Glomerular visceral epithelial cell (primary cell): ENCODE measurements at regions not wholly inside any gene's neighbourhood (a gene's known extent, or its start where the extent isn't known, plus 50 kb on each side); places are given as distances from the start of the nearest gene placed in this dataset.
"Not testable (repeated sequence)": the region's sequence is repeated elsewhere in the genome, so short reads cannot be mapped to it uniquely, and the experiment has no call there.

Source experiments
- DNase-seq: peaks from one replicate; pipeline ENCODE4 v3.0.0-alpha.2; 2016; ENCODE audit errors: extremely low spot score

- no peak for DNase-seq
These were observed 264.5 kb upstream of the PRDM9 start for GRCh38 chr5:23242891-23243290.

- DNase-seq: no peak
These were observed 272.2 kb upstream of the PRDM9 start for GRCh38 chr5:23235246-23235645.

GRCh38 chr5:23234197-23234596, 273.2 kb upstream of the PRDM9 start:
- DNase-seq: no peak

GRCh38 chr5:23223846-23224245, 283.6 kb upstream of the PRDM9 start:
- peak; percentile 14 for DNase-seq

- no peak for DNase-seq
These were observed 285.6 kb upstream of the PRDM9 start for GRCh38 chr5:23221831-23222230.

- DNase-seq: no peak
These were observed 290.2 kb upstream of the PRDM9 start for GRCh38 chr5:23217159-23217558.

- DNase-seq: no peak
These were observed 291.1 kb upstream of the PRDM9 start for GRCh38 chr5:23216345-23216744.

GRCh38 chr5:23208959-23209431, 298.4 kb upstream of the PRDM9 start:
- peak; percentile 55 for DNase-seq

GRCh38 chr5:23204111-23204510, 303.3 kb upstream of the PRDM9 start:
- no peak for DNase-seq

- DNase-seq: no peak
These were observed 316.7 kb upstream of the CDH12 start for GRCh38 chr5:23169660-23170416.

- no peak for DNase-seq
These were observed 311.8 kb upstream of the CDH12 start for GRCh38 chr5:23164971-23165370.

- DNase-seq: no peak
These were observed 305.0 kb upstream of the CDH12 start for GRCh38 chr5:23158179-23158578.

GRCh38 chr5:23157716-23158115, 304.6 kb upstream of the CDH12 start:
- no peak for DNase-seq

GRCh38 chr5:23157169-23157568, 304.0 kb upstream of the CDH12 start:
- no peak for DNase-seq

- no peak for DNase-seq
These were observed 294.5 kb upstream of the CDH12 start for GRCh38 chr5:23147625-23148024.

GRCh38 chr5:23146183-23146582, 293.0 kb upstream of the CDH12 start:
- DNase-seq: no peak

GRCh38 chr5:23139338-23140171, 286.4 kb upstream of the CDH12 start:
- DNase-seq: no peak

GRCh38 chr5:23136958-23137357, 283.8 kb upstream of the CDH12 start:
- no peak for DNase-seq

GRCh38 chr5:23132231-23132630, 279.1 kb upstream of the CDH12 start:
- no peak for DNase-seq

GRCh38 chr5:23112237-23112636, 259.1 kb upstream of the CDH12 start:
- DNase-seq: no peak

GRCh38 chr5:23105021-23105420, 251.9 kb upstream of the CDH12 start:
- no peak for DNase-seq

- DNase-seq: no peak
These were observed 250.4 kb upstream of the CDH12 start for GRCh38 chr5:23103566-23103965.

- DNase-seq: not testable (repeated sequence)
These were observed 242.3 kb upstream of the CDH12 start for GRCh38 chr5:23095418-23095817.
